NCI-H2171 (cell line): ENCODE measurements at regions not wholly inside any gene's neighbourhood (a gene's known extent, or its start where the extent isn't known, plus 50 kb on each side); places are given as distances from the start of the nearest gene placed in this dataset.
"Not testable (repeated sequence)": the region's sequence is repeated elsewhere in the genome, so short reads cannot be mapped to it uniquely, and the experiment has no call there.

Source experiments
- DNase-seq: peaks from one replicate; lab custom pipeline; 2025; lab: John Stamatoyannopoulos, UW

- no peak for DNase-seq
Measured at GRCh38 chr10:65040796-65041195, 1519.6 kb downstream of the REEP3 start.

GRCh38 chr10:65041307-65041706 lies 1520.1 kb downstream of the REEP3 start:
- no peak for DNase-seq

- DNase-seq: no peak
Measured at GRCh38 chr10:65042496-65042895, 1521.3 kb downstream of the REEP3 start.

- DNase-seq: no peak
Measured at GRCh38 chr10:65046831-65047230, 1525.6 kb downstream of the REEP3 start.

- not testable (repeated sequence) for DNase-seq
Measured at GRCh38 chr10:65052111-65052510, 1530.9 kb downstream of the REEP3 start.

- DNase-seq: not testable (repeated sequence)
Measured at GRCh38 chr10:65053397-65053796, 1532.2 kb downstream of the REEP3 start.

- not testable (repeated sequence) for DNase-seq
Measured at GRCh38 chr10:65053831-65054351, 1532.7 kb downstream of the REEP3 start.

GRCh38 chr10:65054701-65055100 lies 1533.5 kb downstream of the REEP3 start:
- DNase-seq: not testable (repeated sequence)

- no peak for DNase-seq
Measured at GRCh38 chr10:65065278-65065677, 1544.1 kb downstream of the REEP3 start.

- DNase-seq: no peak
Measured at GRCh38 chr10:65083222-65083621, 1562.0 kb downstream of the REEP3 start.

GRCh38 chr10:65090991-65091390 lies 1569.8 kb downstream of the REEP3 start:
- DNase-seq: no peak

GRCh38 chr10:65100146-65100545 lies 1578.9 kb downstream of the REEP3 start:
- no peak for DNase-seq

- not testable (repeated sequence) for DNase-seq
Measured at GRCh38 chr10:65100881-65101280, 1579.7 kb downstream of the REEP3 start.

- DNase-seq: no peak
Measured at GRCh38 chr10:65110009-65110408, 1588.8 kb downstream of the REEP3 start.

- DNase-seq: not testable (repeated sequence)
Measured at GRCh38 chr10:65111059-65111458, 1589.9 kb downstream of the REEP3 start.

GRCh38 chr10:65112573-65112972 lies 1591.4 kb downstream of the REEP3 start:
- no peak for DNase-seq

- DNase-seq: no peak
Measured at GRCh38 chr10:65123120-65123519, 1601.9 kb downstream of the REEP3 start.

GRCh38 chr10:65125212-65125611 lies 1604.0 kb downstream of the REEP3 start:
- no peak for DNase-seq

GRCh38 chr10:65126288-65126687 lies 1605.1 kb downstream of the REEP3 start:
- no peak for DNase-seq

GRCh38 chr10:65128277-65128676 lies 1607.1 kb downstream of the REEP3 start:
- DNase-seq: no peak

- DNase-seq: no peak
Measured at GRCh38 chr10:65130162-65130758, 1609.1 kb downstream of the REEP3 start.

- DNase-seq: no peak
Measured at GRCh38 chr10:65133652-65134051, 1612.5 kb downstream of the REEP3 start.

- DNase-seq: no peak
Measured at GRCh38 chr10:65135508-65135907, 1614.3 kb downstream of the REEP3 start.
